Brain microvascular endothelial cell (primary cell): ENCODE measurements at regions not wholly inside any gene's neighbourhood (a gene's known extent, or its start where the extent isn't known, plus 50 kb on each side); places are given as distances from the start of the nearest gene placed in this dataset.
"Not testable (repeated sequence)": the region's sequence is repeated elsewhere in the genome, so short reads cannot be mapped to it uniquely, and the experiment has no call there.

Experiments
- DNase-seq: peaks from one replicate; pipeline ENCODE4 v3.0.0-alpha.2; 2020
- H3K27ac ChIP-seq: fragments of 250-450 bp; sonication (Bioruptor Pico); 2 replicates; pipeline ENCODE4 v1.5.1; 2020; ENCODE audit warnings: mild to moderate bottlenecking, moderate library complexity
- H3K27me3 ChIP-seq: fragments of 250-450 bp; sonication (Bioruptor Pico); replicated peaks from 2 replicates; pipeline ENCODE4 v1.5.1; 2020; ENCODE audit warnings: mild to moderate bottlenecking
- H3K36me3 ChIP-seq: fragments of 250-450 bp; sonication (Bioruptor Pico); replicated peaks from 2 replicates; pipeline ENCODE4 v1.5.1; 2020; ENCODE audit warnings: mild to moderate bottlenecking
- H3K4me3 ChIP-seq: 2 replicates; pipeline ENCODE4 v1.5.1; 2011; ENCODE audit warnings: low read depth, mild to moderate bottlenecking, control low read depth, low read length, moderate library complexity
- in situ Hi-C: cut with HindIII; loops from 2 replicates; pipeline ENCODE4 v1.10.0; 2017; ENCODE audit warnings: low sequenced_read_pairs, low pct_ligation_motif_present

- in situ Hi-C loops, H3K27ac ChIP-seq, DNase-seq, H3K36me3 ChIP-seq, H3K4me3 ChIP-seq, H3K27me3 ChIP-seq: not testable (repeated sequence)
Measured at GRCh38 chr9:40868437-40868836, 260.0 kb downstream of the FOXD4L6 start.
